ENCODE measurements at regions not wholly inside any gene's neighbourhood (a gene's known extent, or its start where the extent isn't known, plus 50 kb on each side); places are given as distances from the start of the nearest gene placed in this dataset.
A peak's percentile ranks its signal among the peaks of the same experiment; 100 is the strongest.
"Not testable (repeated sequence)": the region's sequence is repeated elsewhere in the genome, so short reads cannot be mapped to it uniquely, and the experiment has no call there.

DNA sequence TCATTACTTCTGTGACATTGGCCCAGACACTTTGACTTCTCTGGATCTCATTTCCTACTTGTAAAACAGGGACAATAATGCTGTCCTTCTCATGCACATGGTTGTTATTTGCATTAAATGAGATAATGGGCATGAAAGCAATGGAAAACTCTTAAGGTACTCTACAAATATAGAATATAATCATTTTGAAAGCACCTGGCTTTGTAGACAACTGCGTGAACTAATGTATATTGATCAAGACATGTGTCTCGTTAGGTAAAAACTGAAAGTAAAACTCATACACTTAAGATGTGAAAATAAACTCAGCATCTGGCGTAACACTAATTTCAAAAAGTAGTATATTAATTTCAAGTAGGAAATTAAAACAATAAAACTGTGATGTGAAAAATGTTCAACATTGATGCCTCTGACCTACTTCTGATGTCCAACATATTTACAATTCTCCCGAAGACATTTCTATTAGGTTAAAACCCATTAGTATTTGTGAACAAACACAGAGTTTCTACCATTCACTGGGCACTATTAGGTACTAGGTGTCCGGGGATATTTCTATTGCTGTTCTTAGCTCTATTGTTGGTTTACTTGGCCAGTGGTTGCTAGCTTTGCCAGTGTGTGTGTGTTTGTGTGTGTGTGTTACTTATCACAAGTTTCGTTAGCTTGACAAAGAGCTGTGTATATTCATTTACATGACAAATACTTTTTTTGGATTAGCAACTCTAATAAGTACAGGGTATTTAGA, 220.5 kb downstream of the KCNRG start:
- DNase-seq, result no peak
- intact Hi-C loops (cut with DNase I), result no loop called here

GRCh38 chr13:50236898-50237318, 221.7 kb downstream of the KCNRG start:
- ATAC-seq (ENCODE audit: poor library complexity) (no peak), DNase-seq (no peak)
- intact Hi-C loops (cut with DNase I), result no loop called here

More for the DNA sequence above, 220.5 kb downstream of the KCNRG start:
- no peak for ATAC-seq (ENCODE audit: poor library complexity)

DNA sequence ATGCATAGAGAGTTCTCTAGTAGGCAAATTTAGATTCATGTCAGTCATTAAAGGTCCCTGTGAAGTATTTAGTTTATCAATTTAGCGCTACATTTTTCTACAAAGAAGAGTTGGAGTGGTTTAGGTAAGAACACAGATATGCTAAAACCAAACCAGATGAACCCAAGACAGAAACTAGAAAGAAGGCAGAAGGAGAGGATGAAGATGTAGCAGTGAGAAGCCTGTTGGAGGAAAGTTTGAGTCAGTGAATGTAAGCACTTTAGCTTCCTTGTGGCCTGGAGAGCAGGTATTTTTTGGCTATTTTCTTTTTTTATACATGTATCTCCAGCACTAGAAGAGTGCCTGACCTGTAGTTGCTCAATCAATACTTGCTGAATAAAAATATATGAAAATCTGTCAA, 223.7 kb downstream of the KCNRG start:
- DNase-seq (no peak), ATAC-seq (ENCODE audit: poor library complexity) (no peak)
- intact Hi-C loops (cut with DNase I), result no loop called here

DNA sequence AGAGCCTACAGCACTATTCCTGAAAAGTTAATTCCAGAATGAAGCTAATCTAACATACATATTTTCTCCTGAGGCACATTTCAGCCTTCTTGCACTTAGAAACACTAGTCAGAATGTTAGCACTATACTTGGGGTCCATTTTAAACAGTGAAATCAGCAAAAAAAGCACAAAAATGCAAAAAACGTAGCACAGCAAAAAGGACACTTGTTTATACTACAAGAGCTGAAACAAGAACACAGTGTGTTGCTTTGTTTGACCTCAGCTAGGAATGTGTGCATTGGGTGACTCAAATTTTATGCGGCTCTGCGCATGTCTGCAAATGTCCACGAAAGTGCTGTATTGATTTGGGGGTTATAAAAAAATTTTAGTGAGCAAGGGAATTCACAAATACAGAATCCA, 226.2 kb downstream of the KCNRG start:
- intact Hi-C loops (cut with DNase I), result no loop called here
- no peak for ATAC-seq (ENCODE audit: poor library complexity)
- DNase-seq, result no peak

- no peak for ATAC-seq (ENCODE audit: poor library complexity)
- no peak for DNase-seq
- intact Hi-C loops (cut with DNase I), result no loop called here
These were observed 228.7 kb downstream of the KCNRG start for GRCh38 chr13:50243931-50244330.

GRCh38 chr13:50244355-50244712, 229.1 kb downstream of the KCNRG start:
- intact Hi-C loops (cut with DNase I), result no loop called here
- no peak for ATAC-seq (ENCODE audit: poor library complexity)
- DNase-seq, result no peak

DNA sequence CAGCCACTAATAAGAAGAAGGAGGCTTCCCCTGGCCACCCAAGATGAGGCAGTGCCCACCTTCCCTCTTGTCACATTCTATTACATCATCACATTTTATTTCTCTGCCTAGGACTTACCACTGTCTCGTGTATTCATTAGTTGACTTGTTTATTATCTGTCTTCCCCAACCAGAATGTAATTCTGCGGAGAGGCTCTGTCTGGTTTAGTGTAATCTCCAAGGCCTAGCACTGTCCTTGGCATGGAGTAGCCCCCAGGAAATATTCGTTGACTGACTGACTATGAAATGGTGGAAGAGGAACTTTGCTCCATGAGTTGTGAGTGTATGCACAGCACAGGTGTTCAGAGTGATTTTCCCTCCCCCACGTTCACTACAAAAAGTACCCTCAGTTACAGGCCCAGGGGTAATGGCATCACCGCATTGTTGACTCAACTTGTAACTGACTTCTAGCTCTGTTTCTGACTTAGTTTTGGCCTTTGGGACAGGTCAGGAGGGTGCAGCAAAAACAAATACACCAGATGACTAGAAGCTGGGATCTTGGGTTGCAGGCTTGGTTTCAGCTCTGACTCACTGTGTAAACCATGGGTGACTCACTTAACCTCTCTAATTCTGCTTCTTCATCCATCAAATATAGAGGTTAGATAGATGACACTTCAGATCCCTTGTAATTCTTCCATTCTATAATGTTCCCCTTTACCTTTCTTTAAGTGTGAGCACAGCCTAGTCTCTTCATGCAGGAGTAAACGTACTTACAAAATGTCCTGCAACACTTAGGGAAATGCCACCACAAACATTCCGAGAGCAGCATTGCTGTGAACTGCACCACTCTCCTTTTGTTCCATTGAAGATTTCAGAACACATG, 229.7 kb downstream of the KCNRG start:
- no peak for DNase-seq
- intact Hi-C loops (cut with DNase I), result no loop called here
- no peak for ATAC-seq (ENCODE audit: poor library complexity)

GRCh38 chr13:50247223-50247622, 232.0 kb downstream of the KCNRG start:
- ATAC-seq (ENCODE audit: poor library complexity), result no peak
- intact Hi-C loops (cut with DNase I), result no loop called here
- DNase-seq, result no peak

DNA sequence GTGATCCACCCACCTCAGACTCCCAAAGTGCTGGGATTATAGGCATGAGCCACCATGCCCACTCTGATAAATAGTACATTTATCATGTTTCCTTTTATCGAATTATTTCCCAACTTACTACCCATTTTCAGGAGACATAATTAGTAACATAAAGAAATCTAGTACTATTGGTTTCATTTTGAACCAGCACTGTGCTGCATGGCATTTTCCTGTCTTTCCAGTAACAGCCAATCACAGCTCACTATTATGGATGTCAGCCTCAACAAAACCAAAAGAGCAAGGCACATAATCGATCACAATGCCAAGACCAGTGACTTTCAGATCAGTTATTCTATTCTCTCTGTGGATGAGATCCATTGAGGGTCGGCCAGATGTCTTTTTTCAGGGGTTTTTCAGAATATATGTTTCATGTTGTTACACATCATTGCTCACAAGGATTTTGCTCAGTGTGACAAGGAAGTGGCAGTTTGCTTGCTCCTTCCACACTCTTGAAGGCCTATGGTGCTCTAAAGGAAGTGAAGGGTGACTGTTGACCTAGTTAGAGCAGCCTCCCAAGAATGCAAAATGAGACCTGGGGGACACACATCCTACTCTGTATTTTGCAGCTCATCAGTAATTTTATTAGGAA, 233.4 kb downstream of the KCNRG start:
- intact Hi-C loops (cut with DNase I), result no loop called here
- ATAC-seq (ENCODE audit: poor library complexity) (no peak), DNase-seq (no peak)

- ATAC-seq (ENCODE audit: poor library complexity) (no peak), DNase-seq (no peak)
- intact Hi-C loops (cut with DNase I), result no loop called here
These were observed 233.9 kb downstream of the KCNRG start for GRCh38 chr13:50249144-50249521.

GRCh38 chr13:50250401-50250800, 235.2 kb downstream of the KCNRG start:
- intact Hi-C loops (cut with DNase I), result no loop called here
- no peak for DNase-seq
- no peak for ATAC-seq (ENCODE audit: poor library complexity)

DNA sequence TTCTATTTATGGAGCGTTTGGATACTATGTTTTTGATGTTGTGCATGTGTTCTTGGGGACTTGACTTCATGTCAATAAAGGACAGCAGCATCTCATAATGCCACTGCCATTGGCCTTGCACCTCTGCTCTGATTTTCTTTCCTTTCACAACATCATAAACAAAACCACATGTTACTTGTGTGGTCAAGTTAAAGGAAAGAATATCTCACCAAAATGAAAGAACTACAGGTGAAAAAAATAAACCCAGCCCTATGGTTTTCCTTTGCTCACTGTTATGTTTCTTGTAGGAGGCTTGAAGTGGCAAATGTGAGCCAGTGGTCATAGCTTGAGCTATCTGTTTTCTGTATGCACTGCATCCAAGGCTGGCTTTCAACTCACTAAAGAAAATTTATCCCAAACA, 240.4 kb downstream of the KCNRG start:
- DNase-seq (no peak), ATAC-seq (ENCODE audit: poor library complexity) (no peak)
- intact Hi-C loops (cut with DNase I), result no loop called here

DNA sequence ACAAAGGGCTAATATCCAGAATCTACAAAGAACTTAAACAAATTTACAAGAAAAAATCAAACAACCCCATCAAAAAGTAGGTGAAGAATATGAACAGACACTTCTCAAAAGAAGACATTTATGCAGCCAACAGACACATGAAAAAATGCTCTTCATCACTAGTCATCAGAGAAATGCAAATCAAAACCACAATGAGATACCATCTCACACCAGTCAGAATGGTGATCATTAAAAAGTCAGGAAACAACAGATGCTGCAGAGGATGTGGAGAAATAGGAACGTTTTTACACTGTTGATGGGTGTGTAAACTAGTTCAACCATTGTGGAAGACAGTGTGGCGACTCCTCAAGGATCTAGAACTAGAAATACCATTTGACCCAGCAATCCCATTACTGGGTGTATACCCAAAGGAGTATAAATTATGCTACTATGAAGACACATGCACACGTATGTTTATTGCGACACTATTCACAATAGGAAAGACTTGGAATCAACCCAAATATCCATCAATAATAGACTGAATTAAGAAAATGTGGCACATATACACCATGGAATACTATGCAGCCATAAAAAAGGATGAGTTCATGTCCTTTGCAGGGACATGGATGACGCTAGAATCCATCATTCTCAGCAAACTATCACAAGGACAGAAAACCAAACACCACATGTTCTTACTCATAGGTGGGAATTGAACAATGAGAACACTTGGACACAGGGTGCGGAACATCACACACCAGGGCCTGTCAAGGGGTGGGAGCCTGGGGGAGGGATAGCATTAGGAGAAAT, 241.5 kb downstream of the KCNRG start:
- DNase-seq; intact Hi-C loops (cut with DNase I); ATAC-seq (ENCODE audit: poor library complexity): not testable (repeated sequence)

- ATAC-seq (ENCODE audit: poor library complexity) (no peak), DNase-seq (no peak)
- intact Hi-C loops (cut with DNase I), result no loop called here
These were observed 242.4 kb downstream of the KCNRG start for GRCh38 chr13:50257646-50258045.

- DNase-seq (no peak), ATAC-seq (ENCODE audit: poor library complexity) (no peak)
- intact Hi-C loops (cut with DNase I), result no loop called here
These were observed 246.1 kb downstream of the KCNRG start for GRCh38 chr13:50261130-50261901.

DNA sequence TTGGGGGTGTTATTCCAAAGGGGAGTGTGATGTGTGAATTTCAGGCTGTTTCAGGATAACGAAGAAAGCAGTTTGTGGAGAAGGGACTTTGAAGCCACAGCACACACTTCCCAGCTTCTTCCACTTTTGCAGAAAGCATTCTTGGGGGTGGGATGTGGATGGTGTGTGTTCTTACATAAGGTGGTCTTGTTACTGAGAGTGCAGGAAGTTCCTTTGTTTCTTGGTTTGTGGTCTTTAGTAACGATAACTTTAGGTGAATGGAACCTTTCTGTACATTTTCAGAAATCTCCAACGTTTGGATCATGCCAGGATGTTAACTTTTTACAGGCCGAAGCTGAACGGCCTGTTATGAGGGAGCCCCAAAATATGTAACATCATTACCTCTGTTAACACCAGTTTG, 251.8 kb downstream of the KCNRG start:
- no peak for ATAC-seq (ENCODE audit: poor library complexity)
- DNase-seq, result no peak
- intact Hi-C loops (cut with DNase I), result no loop called here

- intact Hi-C loops (cut with DNase I), result no loop called here
- ATAC-seq (ENCODE audit: poor library complexity) (peak; percentile 51), DNase-seq (no peak)
These were observed 252.7 kb downstream of the KCNRG start for GRCh38 chr13:50267917-50268316.

- ATAC-seq (ENCODE audit: poor library complexity) (no peak), DNase-seq (no peak)
- intact Hi-C loops (cut with DNase I), result no loop called here
These were observed 253.3 kb downstream of the KCNRG start for GRCh38 chr13:50268500-50268899.
